H1 (cell line): ENCODE measurements at regions not wholly inside any gene's neighbourhood (a gene's known extent, or its start where the extent isn't known, plus 50 kb on each side); places are given as distances from the start of the nearest gene placed in this dataset.

Experiments used
- CTCF ChIA-PET: fragments of 300-600 bp; sonication (Branson Sonifier 250); formaldehyde crosslinking; loops from one replicate; lab custom pipeline; 2021; ENCODE audit not compliant: partially characterized antibody; lab: Charles Lee
- POLR2A ChIA-PET: fragments of 300-600 bp; sonication (Branson Sonifier 250); formaldehyde crosslinking; loops from one replicate; lab custom pipeline; 2021; ENCODE audit warnings: inconsistent platforms; ENCODE audit not compliant: partially characterized antibody; lab: Charles Lee
- DNase-seq, 2 experiments: peaks; one replicate each; pipeline versions ENCODE4 v3.0.0 to v3.0.0-alpha.2; 2010 to 2022; ENCODE audit warnings: low spot score in 2 of 2, low read depth in 1 of 2, mixed read lengths in 1 of 2
- FAIRE-seq: peaks from 2 replicates; lab custom pipeline; 2011; peaks lifted over from hg19 to GRCh38; lab: Jason Lieb, UNC
- H2AFZ ChIP-seq: 2 replicates; pipeline ENCODE4 v1.8.1; 2012; ENCODE audit warnings: low read length, inconsistent platforms
- H2AK5ac ChIP-seq: 2 replicates; pipeline ENCODE4 v1.6.1; 2013; ENCODE audit warnings: low read depth, low read length
- H2BK120ac ChIP-seq: replicated peaks from 2 replicates; pipeline ENCODE3; 2013; ENCODE audit warnings: low read depth, low read length, inconsistent platforms
- H2BK12ac ChIP-seq: 2 replicates; pipeline ENCODE4 v1.6.1; 2013; ENCODE audit warnings: low read depth, low read length
- H2BK15ac ChIP-seq: 2 replicates; pipeline ENCODE4 v1.6.1; 2013; ENCODE audit warnings: low read length
- H2BK20ac ChIP-seq: 2 replicates; pipeline ENCODE4 v1.6.1; 2013; ENCODE audit warnings: low read length
- H2BK5ac ChIP-seq: 2 replicates; pipeline ENCODE4 v1.6.1; 2013; ENCODE audit warnings: low read depth, low read length
- H3K14ac ChIP-seq: 2 replicates; pipeline ENCODE4 v1.6.1; 2013; ENCODE audit warnings: inconsistent platforms; ENCODE audit not compliant: insufficient read length
- H3K18ac ChIP-seq: 2 replicates; pipeline ENCODE4 v1.6.1; 2013; ENCODE audit warnings: low read length; ENCODE audit errors: extremely low read depth
- H3K23ac ChIP-seq: 2 replicates; pipeline ENCODE4 v1.6.1; 2013; ENCODE audit warnings: inconsistent platforms; ENCODE audit not compliant: insufficient read length
- H3K23me2 ChIP-seq: 2 replicates; pipeline ENCODE4 v1.6.1; 2013; ENCODE audit warnings: low read depth, low read length
- H3K27ac ChIP-seq: 2 replicates; pipeline ENCODE4 v1.6.1; 2011; ENCODE audit warnings: low read depth, low read length, inconsistent platforms
- H3K27me3 ChIP-seq, 4 experiments: replicated peaks in 1 of 4; 1 replicate in 1 of 4; 2 replicates in 3 of 4; pipeline versions ENCODE4 v1.6.1 to v1.8.1; 2011 to 2013; ENCODE audit warnings: low read length in 3 of 4, mild to moderate bottlenecking in 3 of 4, inconsistent platforms in 2 of 4, mixed read lengths in 2 of 4, moderate library complexity in 1 of 4; ENCODE audit not compliant: control insufficient read depth in 3 of 4, insufficient read depth in 3 of 4; ENCODE audit errors: extremely low read depth in 1 of 4
- H3K36me3 ChIP-seq, 4 experiments: 2 replicates each; pipeline versions ENCODE4 v1.6.1 to v1.8.1; 2011 to 2013; ENCODE audit warnings: mild to moderate bottlenecking in 4 of 4, low read length in 3 of 4, moderate library complexity in 2 of 4, control low read depth in 1 of 4, inconsistent platforms in 1 of 4; ENCODE audit not compliant: insufficient read depth in 4 of 4, control insufficient read depth in 2 of 4
- H3K4ac ChIP-seq: replicated peaks from 2 replicates; pipeline ENCODE3; 2013; ENCODE audit warnings: low read length, low read depth, mixed read lengths, inconsistent platforms; ENCODE audit not compliant: insufficient read length
- H3K4me1 ChIP-seq, 4 experiments: replicated peaks in 1 of 4; 1 replicate in 1 of 4; 2 replicates in 3 of 4; pipeline versions ENCODE4 v1.6.1 to v1.8.1; 2011 to 2013; ENCODE audit warnings: low read length in 3 of 4, inconsistent platforms in 2 of 4, mixed read lengths in 1 of 4; ENCODE audit not compliant: insufficient read depth in 4 of 4, control insufficient read depth in 3 of 4
- H3K4me2 ChIP-seq, 2 experiments: 2 replicates each; pipeline versions ENCODE4 v1.6.1 to v1.8.1; 2011 to 2013; ENCODE audit warnings: low read depth in 2 of 2, low read length in 2 of 2, control low read depth in 1 of 2, inconsistent platforms in 1 of 2, mild to moderate bottlenecking in 1 of 2; ENCODE audit not compliant: insufficient read depth in 1 of 2
- H3K4me3 ChIP-seq, 4 experiments: fragments of 200-600, 300-600 bp in 1 of 4; sonication (generic), shearing (Covaris generic), sonication (Bioruptor Twin) in 1 of 4; 2 replicates each; pipeline versions ENCODE4 v1.5.1 to v1.8.1; 2011 to 2016; ENCODE audit warnings: low read length in 4 of 4, low read depth in 3 of 4, control low read depth in 2 of 4, inconsistent platforms in 2 of 4, mild to moderate bottlenecking in 2 of 4, mixed read lengths in 1 of 4, moderate library complexity in 1 of 4; ENCODE audit not compliant: insufficient read depth in 2 of 4; ENCODE audit errors: extremely low read depth in 1 of 4
- H3K56ac ChIP-seq: replicated peaks from 2 replicates; pipeline ENCODE3; 2013; ENCODE audit warnings: low read depth, mild to moderate bottlenecking, mixed read lengths, low read length, inconsistent platforms; ENCODE audit not compliant: insufficient read length
- H3K79me1 ChIP-seq: 2 replicates; pipeline ENCODE4 v1.6.1; 2013; ENCODE audit warnings: low read depth, low read length, control low read depth
- H3K79me2 ChIP-seq, 2 experiments: 2 replicates each; pipeline versions ENCODE4 v1.6.1 to v1.8.1; 2012 to 2013; ENCODE audit warnings: low read length in 2 of 2, mild to moderate bottlenecking in 2 of 2, inconsistent platforms in 1 of 2; ENCODE audit not compliant: insufficient read depth in 2 of 2, control insufficient read depth in 1 of 2
- H3K9ac ChIP-seq, 4 experiments: replicated peaks in 1 of 4; 1 replicate in 1 of 4; 2 replicates in 3 of 4; pipeline versions ENCODE4 v1.6.1 to v1.8.1; 2011 to 2013; ENCODE audit warnings: low read depth in 3 of 4, low read length in 3 of 4, control low read depth in 2 of 4, mild to moderate bottlenecking in 2 of 4, moderate library complexity in 2 of 4, inconsistent platforms in 1 of 4; ENCODE audit errors: extremely low read depth in 1 of 4
- H3K9me3 ChIP-seq, 2 experiments: 2 replicates each; pipeline versions ENCODE4 v1.6.1 to v1.8.1; 2012 to 2013; ENCODE audit warnings: mild to moderate bottlenecking in 2 of 2, moderate library complexity in 2 of 2, control low read depth in 1 of 2, inconsistent platforms in 1 of 2, low read depth in 1 of 2, low read length in 1 of 2, mixed read lengths in 1 of 2; ENCODE audit not compliant: insufficient read depth in 2 of 2
- H4K20me1 ChIP-seq, 2 experiments: replicated peaks in 1 of 2; 2 replicates each; pipeline versions ENCODE3 to v1.8.1; 2011 to 2013; ENCODE audit warnings: inconsistent platforms in 2 of 2, low read length in 2 of 2, mild to moderate bottlenecking in 1 of 2; ENCODE audit not compliant: insufficient read depth in 2 of 2, control insufficient read depth in 1 of 2
- H4K5ac ChIP-seq: 2 replicates; pipeline ENCODE4 v1.6.1; 2013; ENCODE audit warnings: low read length, low read depth, mixed read lengths, inconsistent platforms; ENCODE audit not compliant: insufficient read length
- H4K8ac ChIP-seq: 2 replicates; pipeline ENCODE4 v1.8.0; 2013; ENCODE audit warnings: mild to moderate bottlenecking, moderate library complexity, low read length, inconsistent platforms; ENCODE audit not compliant: insufficient read depth; ENCODE audit errors: extremely low read depth
- H4K91ac ChIP-seq: replicated peaks from 2 replicates; pipeline ENCODE3; 2013; ENCODE audit warnings: low read length, mixed read lengths, inconsistent platforms; ENCODE audit not compliant: insufficient read length
- EZH2 ChIP-seq: fragments of 200-600 bp; sonication (generic); IDR thresholded peaks from 2 replicates; pipeline ENCODE4 v1.7.1; 2012; ENCODE audit warnings: low read depth, mild to moderate bottlenecking, moderate library complexity, low read length, inconsistent platforms; ENCODE audit not compliant: severe bottlenecking
- GTF2F1 ChIP-seq: IDR thresholded peaks from 2 replicates; pipeline ENCODE4 v1.6.1; 2012; ENCODE audit warnings: low read depth, low read length, improper control_type of control experiment, borderline replicate concordance
- NRF1 ChIP-seq: IDR thresholded peaks from 2 replicates; pipeline ENCODE4 v1.6.1; 2011; ENCODE audit warnings: mild to moderate bottlenecking, low read depth, low read length, improper control_type of control experiment
- SUZ12 ChIP-seq: fragments of 200-600 bp; sonication (generic); IDR thresholded peaks from 2 replicates; pipeline ENCODE4 v1.6.1; 2012; ENCODE audit warnings: mild to moderate bottlenecking, inconsistent platforms, low read length, moderate library complexity, mixed read lengths
- TAF1 ChIP-seq: IDR thresholded peaks from 2 replicates; pipeline ENCODE4 v1.6.1; 2011; ENCODE audit warnings: mild to moderate bottlenecking, low read depth, low read length
- WGBS, 2 experiments: shearing (Covaris generic) in 1 of 2; methylation state at CpG; one replicate each; pipeline versions ENCODE4 v1.1.6 to v1.1.7; 2013 to 2015; ENCODE audit warnings: low lambda C conversion rate in 2 of 2, mixed read lengths in 2 of 2, inconsistent platforms in 1 of 2, low coverage in 1 of 2, missing lambda C conversion rate in 1 of 2; ENCODE audit not compliant: insufficient replicate concordance in 2 of 2, insufficient coverage in 1 of 2, insufficient read length in 1 of 2; ENCODE audit errors: extremely low coverage in 1 of 2, missing lambda C conversion rate in 1 of 2; 5-methylcytosine and 5-hydroxymethylcytosine counted together

- Histone ChIP-seq H3K27me3 (no peaks in the 10 kb centered on the region), H3K9me3 (peaks cover 47 to 48% of the 10 kb centered on the region in 2 experiments), H2BK20ac (no peak overlapping the region), H2BK5ac (no peak overlapping the region), H3K36me3 (no peaks in the 10 kb centered on the region), H3K79me1 (no peaks in the 10 kb centered on the region), H4K20me1 (no peaks in the 10 kb centered on the region), H3K27ac (no peak overlapping the region), H3K14ac (no peak overlapping the region), H2AFZ (no peak overlapping the region), H3K9ac (no peak overlapping the region), H3K4me2 (no peak overlapping the region), H3K56ac (no peak overlapping the region), H2AK5ac (no peak overlapping the region), H4K8ac (no peak overlapping the region), H3K18ac (no peak overlapping the region), H3K23ac (no peak overlapping the region), H3K4me3 (no peak overlapping the region), H4K91ac (no peak overlapping the region), H4K5ac (no peak overlapping the region), H2BK15ac (no peak overlapping the region), H3K79me2 (no peaks in the 10 kb centered on the region), H3K4ac (no peak overlapping the region), H2BK120ac (no peak overlapping the region), H3K23me2 (no peaks in the 10 kb centered on the region), H3K4me1 (no peaks in the 10 kb centered on the region), H2BK12ac (no peak overlapping the region)
- DNase-seq (no peak), FAIRE-seq (no peak)
- POLR2A ChIA-PET, result no interaction called here
- WGBS, 2 experiments, result 78% methylated on average over 8 of the region's 8 CpGs; no CpG with 5 or more reads in 1 of the 2 experiments
- CTCF ChIA-PET, result no interaction called here
- no peak for TF ChIP-seq GTF2F1
- no peak for TF ChIP-seq SUZ12
- no peak for TF ChIP-seq EZH2
- TF ChIP-seq TAF1, result no peak
- no peak for TF ChIP-seq NRF1
Measured at GRCh38 chr19:27861411-27861975, 1351.5 kb downstream of the UQCRFS1 start.
